ENCODE measurements at regions not wholly inside any gene's neighbourhood (a gene's known extent, or its start where the extent isn't known, plus 50 kb on each side); places are given as distances from the start of the nearest gene placed in this dataset.

DNA sequence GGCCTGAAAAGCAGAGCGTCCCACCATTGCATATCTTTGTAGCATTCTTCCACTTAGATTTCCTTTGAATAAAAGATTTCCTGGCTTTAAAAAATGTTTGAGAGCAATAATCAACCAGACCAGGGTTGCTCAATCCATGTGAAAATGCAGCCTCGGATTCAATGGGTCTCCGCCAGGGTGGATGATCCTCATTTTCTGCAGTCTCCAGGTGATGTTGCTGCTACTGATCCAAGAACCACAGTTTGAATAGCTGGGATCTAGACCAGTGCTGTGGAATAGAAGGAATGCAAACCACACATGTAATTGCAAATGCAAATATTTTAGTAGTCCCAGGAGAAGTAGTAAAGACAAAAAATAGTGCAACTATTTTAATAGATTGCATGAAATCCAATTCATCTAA lies 317.6 kb downstream of the IRX1 start:
- TF ChIP-seq, protein P1, sequence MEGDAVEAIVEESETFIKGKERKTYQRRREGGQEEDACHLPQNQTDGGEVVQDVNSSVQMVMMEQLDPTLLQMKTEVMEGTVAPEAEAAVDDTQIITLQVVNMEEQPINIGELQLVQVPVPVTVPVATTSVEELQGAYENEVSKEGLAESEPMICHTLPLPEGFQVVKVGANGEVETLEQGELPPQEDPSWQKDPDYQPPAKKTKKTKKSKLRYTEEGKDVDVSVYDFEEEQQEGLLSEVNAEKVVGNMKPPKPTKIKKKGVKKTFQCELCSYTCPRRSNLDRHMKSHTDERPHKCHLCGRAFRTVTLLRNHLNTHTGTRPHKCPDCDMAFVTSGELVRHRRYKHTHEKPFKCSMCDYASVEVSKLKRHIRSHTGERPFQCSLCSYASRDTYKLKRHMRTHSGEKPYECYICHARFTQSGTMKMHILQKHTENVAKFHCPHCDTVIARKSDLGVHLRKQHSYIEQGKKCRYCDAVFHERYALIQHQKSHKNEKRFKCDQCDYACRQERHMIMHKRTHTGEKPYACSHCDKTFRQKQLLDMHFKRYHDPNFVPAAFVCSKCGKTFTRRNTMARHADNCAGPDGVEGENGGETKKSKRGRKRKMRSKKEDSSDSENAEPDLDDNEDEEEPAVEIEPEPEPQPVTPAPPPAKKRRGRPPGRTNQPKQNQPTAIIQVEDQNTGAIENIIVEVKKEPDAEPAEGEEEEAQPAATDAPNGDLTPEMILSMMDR (IDR thresholded peaks at IDR 0.05): no peak
- TF ChIP-seq POLR2A (IDR thresholded peaks at IDR 0.05): no peak
